Skeletal muscle satellite cell (primary cell): ENCODE measurements at regions not wholly inside any gene's neighbourhood (a gene's known extent, or its start where the extent isn't known, plus 50 kb on each side); places are given as distances from the start of the nearest gene placed in this dataset.
"Not testable (repeated sequence)": the region's sequence is repeated elsewhere in the genome, so short reads cannot be mapped to it uniquely, and the experiment has no call there.

ENCODE experiments used
- H3K27me3 ChIP-seq: 2 replicates; pipeline ENCODE4 v1.7.0; 2013; ENCODE audit warnings: low read length; ENCODE audit not compliant: control insufficient read depth, insufficient read depth
- H3K36me3 ChIP-seq: 2 replicates; pipeline ENCODE4 v1.7.0; 2013; ENCODE audit warnings: mild to moderate bottlenecking, control low read depth, low read length; ENCODE audit not compliant: insufficient read depth
- H3K4me1 ChIP-seq: 2 replicates; pipeline ENCODE4 v1.7.0; 2013; ENCODE audit warnings: low read length; ENCODE audit not compliant: control insufficient read depth, insufficient read depth
- H3K4me2 ChIP-seq: 2 replicates; pipeline ENCODE4 v1.7.0; 2013; ENCODE audit warnings: mild to moderate bottlenecking, low read length
- H3K4me3 ChIP-seq: 2 replicates; pipeline ENCODE4 v1.7.0; 2013; ENCODE audit warnings: low read length
- H3K9ac ChIP-seq: 2 replicates; pipeline ENCODE4 v1.7.0; 2013; ENCODE audit warnings: mild to moderate bottlenecking, low read depth, low read length, moderate library complexity
- H3K9me3 ChIP-seq: replicated peaks from 2 replicates; pipeline ENCODE4 v1.7.0; 2013; ENCODE audit warnings: mild to moderate bottlenecking, control low read depth, low read length

- H3K9ac ChIP-seq = no peak overlapping the region
- no peaks in the 10 kb centered on the region for H3K4me1 ChIP-seq
- H3K4me3 ChIP-seq = no peak overlapping the region
- no peaks in the 10 kb centered on the region for H3K27me3 ChIP-seq
- H3K36me3 ChIP-seq = no peaks in the 10 kb centered on the region
- H3K9me3 ChIP-seq = no peaks in the 10 kb centered on the region
- H3K4me2 ChIP-seq = no peak overlapping the region
These were observed 134.3 kb downstream of the MATN1 start for GRCh38 chr1:30589083-30589482.

GRCh38 chr1:30588311-30589073 lies 134.9 kb downstream of the MATN1 start:
- Histone ChIP-seq H3K27me3 (no peaks in the 10 kb centered on the region), H3K4me2 (no peak overlapping the region), H3K9me3 (no peaks in the 10 kb centered on the region), H3K4me3 (no peak overlapping the region), H3K9ac (no peak overlapping the region), H3K36me3 (no peaks in the 10 kb centered on the region), H3K4me1 (no peaks in the 10 kb centered on the region)

- no peaks in the 10 kb centered on the region for H3K36me3 ChIP-seq
- H3K4me3 ChIP-seq = no peak overlapping the region
- no peaks in the 10 kb centered on the region for H3K4me1 ChIP-seq
- no peaks in the 10 kb centered on the region for H3K9me3 ChIP-seq
- no peak overlapping the region for H3K9ac ChIP-seq
- no peaks in the 10 kb centered on the region for H3K27me3 ChIP-seq
- H3K4me2 ChIP-seq = no peak overlapping the region
These were observed 136.7 kb downstream of the MATN1 start for GRCh38 chr1:30586671-30587070.

- no peaks in the 10 kb centered on the region for H3K36me3 ChIP-seq
- no peak overlapping the region for H3K4me2 ChIP-seq
- no peaks in the 10 kb centered on the region for H3K27me3 ChIP-seq
- H3K9me3 ChIP-seq = no peaks in the 10 kb centered on the region
- H3K4me1 ChIP-seq = no peaks in the 10 kb centered on the region
- H3K9ac ChIP-seq = no peak overlapping the region
- H3K4me3 ChIP-seq = no peak overlapping the region
These were observed 143.8 kb downstream of the MATN1 start for GRCh38 chr1:30579580-30579979.

GRCh38 chr1:30575066-30575465 lies 148.3 kb downstream of the MATN1 start:
- Histone ChIP-seq H3K9ac (no peak overlapping the region), H3K4me1 (no peaks in the 10 kb centered on the region), H3K9me3 (no peaks in the 10 kb centered on the region), H3K4me3 (no peak overlapping the region), H3K36me3 (no peaks in the 10 kb centered on the region), H3K27me3 (no peaks in the 10 kb centered on the region), H3K4me2 (no peak overlapping the region)

GRCh38 chr1:30572192-30572591 lies 151.2 kb downstream of the MATN1 start:
- H3K9me3 ChIP-seq = no peaks in the 10 kb centered on the region
- no peak overlapping the region for H3K9ac ChIP-seq
- H3K4me2 ChIP-seq = no peak overlapping the region
- no peaks in the 10 kb centered on the region for H3K27me3 ChIP-seq
- no peaks in the 10 kb centered on the region for H3K4me1 ChIP-seq
- no peak overlapping the region for H3K4me3 ChIP-seq
- H3K36me3 ChIP-seq = no peaks in the 10 kb centered on the region

GRCh38 chr1:30571380-30571779 lies 152.0 kb downstream of the MATN1 start:
- Histone ChIP-seq H3K4me2 (no peak overlapping the region), H3K4me1 (no peaks in the 10 kb centered on the region), H3K4me3 (no peak overlapping the region), H3K36me3 (no peaks in the 10 kb centered on the region), H3K9ac (no peak overlapping the region), H3K27me3 (no peaks in the 10 kb centered on the region), H3K9me3 (no peaks in the 10 kb centered on the region)

GRCh38 chr1:30569384-30569783 lies 154.0 kb downstream of the MATN1 start:
- no peak overlapping the region for H3K4me3 ChIP-seq
- no peaks in the 10 kb centered on the region for H3K36me3 ChIP-seq
- H3K4me2 ChIP-seq = no peak overlapping the region
- H3K4me1 ChIP-seq = no peaks in the 10 kb centered on the region
- no peaks in the 10 kb centered on the region for H3K27me3 ChIP-seq
- H3K9ac ChIP-seq = no peak overlapping the region
- no peaks in the 10 kb centered on the region for H3K9me3 ChIP-seq

GRCh38 chr1:30562559-30562958 lies 160.8 kb downstream of the MATN1 start:
- Histone ChIP-seq H3K4me1 (no peaks in the 10 kb centered on the region), H3K36me3 (no peaks in the 10 kb centered on the region), H3K9me3 (no peaks in the 10 kb centered on the region), H3K4me2 (no peak overlapping the region), H3K9ac (no peak overlapping the region), H3K27me3 (no peaks in the 10 kb centered on the region), H3K4me3 (no peak overlapping the region)

GRCh38 chr1:30551603-30552002 lies 171.8 kb downstream of the MATN1 start:
- H3K4me3 ChIP-seq = no peak overlapping the region
- H3K36me3 ChIP-seq = no peaks in the 10 kb centered on the region
- no peak overlapping the region for H3K4me2 ChIP-seq
- no peak overlapping the region for H3K9ac ChIP-seq
- H3K9me3 ChIP-seq = no peaks in the 10 kb centered on the region
- no peaks in the 10 kb centered on the region for H3K4me1 ChIP-seq
- H3K27me3 ChIP-seq = no peaks in the 10 kb centered on the region

GRCh38 chr1:30550365-30551220 lies 172.8 kb downstream of the MATN1 start:
- no peaks in the 10 kb centered on the region for H3K36me3 ChIP-seq
- H3K4me2 ChIP-seq = no peak overlapping the region
- no peaks in the 10 kb centered on the region for H3K9me3 ChIP-seq
- H3K4me1 ChIP-seq = no peaks in the 10 kb centered on the region
- no peak overlapping the region for H3K9ac ChIP-seq
- no peak overlapping the region for H3K4me3 ChIP-seq
- no peaks in the 10 kb centered on the region for H3K27me3 ChIP-seq

GRCh38 chr1:30549872-30550271 lies 173.5 kb downstream of the MATN1 start:
- not testable (repeated sequence) for H3K27me3 ChIP-seq, H3K9me3 ChIP-seq, H3K4me3 ChIP-seq, H3K4me2 ChIP-seq, H3K36me3 ChIP-seq, H3K9ac ChIP-seq, H3K4me1 ChIP-seq
